Natural killer cell treated with Interleukin-12 subunit alpha and Interleukin-12 subunit beta and Interleukin-15 and Interleukin-18, amount 100 ng/mL, for 72 hours (primary cell): ENCODE measurements at regions not wholly inside any gene's neighbourhood (a gene's known extent, or its start where the extent isn't known, plus 50 kb on each side); places are given as distances from the start of the nearest gene placed in this dataset.

Experiments
- ATAC-seq, 2 donors: fragments of 150-1000 bp; cut with Tn5 transposase in 1 of 2; sonication (Bioruptor Pico), chemical (Tn5 transposase) in 1 of 2; 2 replicates each; pipeline ENCODE4 v1.10.0; 2021
- DNase-seq: peaks from one replicate; pipeline ENCODE4 v3.0.0; 2022; ENCODE audit warnings: low spot score
- H3K27ac Mint-ChIP-seq, 2 donors: 1 replicate in 1 of 2; 2 replicates in 1 of 2; pipeline ENCODE4 v1.8.0; 2022; ENCODE audit warnings: mixed read lengths in 2 of 2, mild to moderate bottlenecking in 1 of 2, moderate library complexity in 1 of 2
- H3K27me3 Mint-ChIP-seq, 2 donors: 1 replicate in 1 of 2; 2 replicates in 1 of 2; pipeline ENCODE4 v1.8.0; 2022; ENCODE audit warnings: mixed read lengths in 2 of 2
- H3K36me3 Mint-ChIP-seq: one replicate; pipeline ENCODE4 v1.8.0; 2022; ENCODE audit warnings: mixed read lengths
- H3K4me1 Mint-ChIP-seq, 2 donors: 1 replicate in 1 of 2; 2 replicates in 1 of 2; pipeline ENCODE4 v1.8.0; 2022; ENCODE audit warnings: low read depth in 2 of 2, mixed read lengths in 2 of 2, mild to moderate bottlenecking in 1 of 2
- H3K4me3 Mint-ChIP-seq: one replicate; pipeline ENCODE4 v1.8.0; 2022; ENCODE audit warnings: mixed read lengths
- H3K9me3 Mint-ChIP-seq: 2 replicates; pipeline ENCODE4 v1.8.0; 2022; ENCODE audit warnings: mixed read lengths

- H3K4me3 Mint-ChIP-seq = no peak overlapping the region
- no peak for DNase-seq
- H3K27me3 Mint-ChIP-seq = peaks cover 0 to 8% of the 10 kb centered on the region in 2 donors
- H3K9me3 Mint-ChIP-seq = no peaks in the 10 kb centered on the region
- no peak overlapping the region for H3K27ac Mint-ChIP-seq
- H3K36me3 Mint-ChIP-seq = no peaks in the 10 kb centered on the region
- peaks cover 0 to 2% of the 10 kb centered on the region in 2 donors for H3K4me1 Mint-ChIP-seq
- ATAC-seq = no peak
Measured at GRCh38 chr1:178614286-178614685, 101.4 kb downstream of the TEX35 start.

GRCh38 chr1:178619042-178619927 is 105.8 kb upstream of the RALGPS2 start:
- Mint-ChIP-seq H3K27ac (no peak overlapping the region), H3K4me3 (no peak overlapping the region), H3K9me3 (no peaks in the 10 kb centered on the region), H3K36me3 (no peaks in the 10 kb centered on the region), H3K4me1 (no peaks in the 10 kb centered on the region), H3K27me3 (no peaks in the 10 kb centered on the region)
- no peak for DNase-seq
- ATAC-seq = no peak

GRCh38 chr1:178620584-178621475 is 104.2 kb upstream of the RALGPS2 start:
- no peaks in the 10 kb centered on the region for H3K4me1 Mint-ChIP-seq
- ATAC-seq (no peak), DNase-seq (no peak)
- no peaks in the 10 kb centered on the region for H3K9me3 Mint-ChIP-seq
- no peaks in the 10 kb centered on the region for H3K27me3 Mint-ChIP-seq
- no peak overlapping the region for H3K4me3 Mint-ChIP-seq
- H3K27ac Mint-ChIP-seq = no peak overlapping the region
- H3K36me3 Mint-ChIP-seq = no peaks in the 10 kb centered on the region

- ATAC-seq (no peak), DNase-seq (no peak)
- H3K9me3 Mint-ChIP-seq = no peaks in the 10 kb centered on the region
- no peak overlapping the region for H3K4me3 Mint-ChIP-seq
- H3K36me3 Mint-ChIP-seq = no peaks in the 10 kb centered on the region
- H3K4me1 Mint-ChIP-seq = no peaks in the 10 kb centered on the region
- peaks cover 3 to 9% of the 10 kb centered on the region in 2 donors for H3K27me3 Mint-ChIP-seq
- no peak overlapping the region for H3K27ac Mint-ChIP-seq
Measured at GRCh38 chr1:178621822-178622221, 103.2 kb upstream of the RALGPS2 start.

GRCh38 chr1:178625695-178626094 is 99.3 kb upstream of the RALGPS2 start:
- H3K9me3 Mint-ChIP-seq = no peaks in the 10 kb centered on the region
- ATAC-seq (no peak), DNase-seq (no peak)
- H3K4me1 Mint-ChIP-seq = no peaks in the 10 kb centered on the region
- no peak overlapping the region for H3K4me3 Mint-ChIP-seq
- H3K27me3 Mint-ChIP-seq = peaks cover 3 to 11% of the 10 kb centered on the region in 2 donors
- no peaks in the 10 kb centered on the region for H3K36me3 Mint-ChIP-seq
- no peak overlapping the region for H3K27ac Mint-ChIP-seq

GRCh38 chr1:178627037-178627436 is 98.0 kb upstream of the RALGPS2 start:
- Mint-ChIP-seq H3K27me3 (peaks cover 3 to 11% of the 10 kb centered on the region in 2 donors), H3K27ac (no peak overlapping the region), H3K9me3 (no peaks in the 10 kb centered on the region), H3K4me1 (no peaks in the 10 kb centered on the region), H3K36me3 (no peaks in the 10 kb centered on the region), H3K4me3 (no peak overlapping the region)
- ATAC-seq = no peak
- no peak for DNase-seq

- DNase-seq = no peak
- no peak for ATAC-seq
- H3K9me3 Mint-ChIP-seq = no peaks in the 10 kb centered on the region
- H3K27ac Mint-ChIP-seq = no peak overlapping the region
- H3K36me3 Mint-ChIP-seq = no peaks in the 10 kb centered on the region
- H3K27me3 Mint-ChIP-seq = peaks cover 3 to 11% of the 10 kb centered on the region in 2 donors
- H3K4me1 Mint-ChIP-seq = no peaks in the 10 kb centered on the region
- no peak overlapping the region for H3K4me3 Mint-ChIP-seq
Measured at GRCh38 chr1:178628637-178629251, 96.3 kb upstream of the RALGPS2 start.

- DNase-seq = no peak
- no peak overlapping the region for H3K27ac Mint-ChIP-seq
Measured at GRCh38 chr1:178629252-178630154, 95.5 kb upstream of the RALGPS2 start.

GRCh38 chr1:178630417-178630816 is 94.6 kb upstream of the RALGPS2 start:
- H3K27me3 Mint-ChIP-seq = peaks cover 3 to 11% of the 10 kb centered on the region in 2 donors
- no peak overlapping the region for H3K27ac Mint-ChIP-seq
- no peak for ATAC-seq
- DNase-seq = no peak
- no peaks in the 10 kb centered on the region for H3K4me1 Mint-ChIP-seq
- H3K9me3 Mint-ChIP-seq = no peaks in the 10 kb centered on the region
- no peak overlapping the region for H3K4me3 Mint-ChIP-seq
- no peaks in the 10 kb centered on the region for H3K36me3 Mint-ChIP-seq

More at GRCh38 chr1:178629252-178630154, 95.5 kb upstream of the RALGPS2 start:
- no peak for ATAC-seq
- H3K36me3 Mint-ChIP-seq = no peaks in the 10 kb centered on the region
- H3K4me1 Mint-ChIP-seq = no peaks in the 10 kb centered on the region
- peaks cover 3 to 11% of the 10 kb centered on the region in 2 donors for H3K27me3 Mint-ChIP-seq
- H3K9me3 Mint-ChIP-seq = no peaks in the 10 kb centered on the region
- H3K4me3 Mint-ChIP-seq = no peak overlapping the region

- Mint-ChIP-seq H3K36me3 (no peaks in the 10 kb centered on the region), H3K27me3 (no peaks in the 10 kb centered on the region), H3K9me3 (no peaks in the 10 kb centered on the region), H3K4me1 (no peaks in the 10 kb centered on the region), H3K27ac (no peak overlapping the region), H3K4me3 (no peak overlapping the region)
- DNase-seq (no peak), ATAC-seq (no peak)
Measured at GRCh38 chr1:178632653-178633052, 92.4 kb upstream of the RALGPS2 start.

GRCh38 chr1:178633056-178633455 is 92.0 kb upstream of the RALGPS2 start:
- ATAC-seq = no peak
- H3K27me3 Mint-ChIP-seq = no peaks in the 10 kb centered on the region
- H3K36me3 Mint-ChIP-seq = no peaks in the 10 kb centered on the region
- H3K4me1 Mint-ChIP-seq = no peaks in the 10 kb centered on the region
- DNase-seq = no peak
- H3K27ac Mint-ChIP-seq = no peak overlapping the region
- H3K4me3 Mint-ChIP-seq = no peak overlapping the region
- H3K9me3 Mint-ChIP-seq = no peaks in the 10 kb centered on the region

GRCh38 chr1:178634445-178634844 is 90.6 kb upstream of the RALGPS2 start:
- no peak overlapping the region for H3K27ac Mint-ChIP-seq
- no peaks in the 10 kb centered on the region for H3K27me3 Mint-ChIP-seq
- no peak for DNase-seq
- H3K4me1 Mint-ChIP-seq = no peaks in the 10 kb centered on the region
- no peaks in the 10 kb centered on the region for H3K36me3 Mint-ChIP-seq
- ATAC-seq = no peak
- H3K9me3 Mint-ChIP-seq = no peaks in the 10 kb centered on the region
- H3K4me3 Mint-ChIP-seq = no peak overlapping the region

GRCh38 chr1:178637841-178638240 is 87.2 kb upstream of the RALGPS2 start:
- Mint-ChIP-seq H3K27me3 (no peaks in the 10 kb centered on the region), H3K36me3 (no peaks in the 10 kb centered on the region), H3K4me1 (no peaks in the 10 kb centered on the region), H3K27ac (no peak overlapping the region), H3K9me3 (no peaks in the 10 kb centered on the region), H3K4me3 (no peak overlapping the region)
- no peak for DNase-seq
- no peak for ATAC-seq
